ENCODE measurements at regions not wholly inside any gene's neighbourhood (a gene's known extent, or its start where the extent isn't known, plus 50 kb on each side); places are given as distances from the start of the nearest gene placed in this dataset.

DNA sequence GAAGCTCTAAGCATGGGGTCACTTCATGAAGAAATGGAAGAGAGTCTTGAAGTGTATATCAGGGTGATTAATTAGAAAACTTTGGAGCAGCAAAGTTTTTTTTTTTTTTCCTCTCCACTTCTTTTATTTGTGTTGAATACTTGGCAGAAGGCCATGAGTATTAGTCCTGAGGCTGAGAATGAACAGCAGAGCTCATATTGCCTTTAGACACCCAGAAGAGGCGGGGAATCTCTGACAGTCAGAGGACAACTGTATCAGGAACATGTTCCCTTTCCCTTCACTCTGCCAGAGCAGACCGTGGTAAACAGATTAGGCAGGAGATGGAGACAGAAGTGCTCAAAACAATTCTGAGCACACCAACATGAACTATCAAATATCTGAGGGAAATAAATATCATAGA, 300.9 kb downstream of the FAM47A start:
- H3K27me3 ChIP-seq, result no peaks in the 10 kb centered on the region
- Mint-ChIP-seq H3K4me1 (no peaks in the 10 kb centered on the region), H3K27ac (no peak overlapping the region), H3K36me3 (no peaks in the 10 kb centered on the region), H3K9me3 (peaks cover 2% of the 10 kb centered on the region), H3K4me3 (no peak overlapping the region), H3K27me3 (ENCODE audit: insufficient read depth, low read depth) (no peaks in the 10 kb centered on the region)
- no peak overlapping the region for H2AFZ ChIP-seq (replicated peaks)
- no peak overlapping the region for H3K9ac ChIP-seq
- no peak for DNase-seq (ENCODE audit: low spot score)
- no peak overlapping the region for H3K4me2 ChIP-seq
- TF ChIP-seq, protein P1, sequence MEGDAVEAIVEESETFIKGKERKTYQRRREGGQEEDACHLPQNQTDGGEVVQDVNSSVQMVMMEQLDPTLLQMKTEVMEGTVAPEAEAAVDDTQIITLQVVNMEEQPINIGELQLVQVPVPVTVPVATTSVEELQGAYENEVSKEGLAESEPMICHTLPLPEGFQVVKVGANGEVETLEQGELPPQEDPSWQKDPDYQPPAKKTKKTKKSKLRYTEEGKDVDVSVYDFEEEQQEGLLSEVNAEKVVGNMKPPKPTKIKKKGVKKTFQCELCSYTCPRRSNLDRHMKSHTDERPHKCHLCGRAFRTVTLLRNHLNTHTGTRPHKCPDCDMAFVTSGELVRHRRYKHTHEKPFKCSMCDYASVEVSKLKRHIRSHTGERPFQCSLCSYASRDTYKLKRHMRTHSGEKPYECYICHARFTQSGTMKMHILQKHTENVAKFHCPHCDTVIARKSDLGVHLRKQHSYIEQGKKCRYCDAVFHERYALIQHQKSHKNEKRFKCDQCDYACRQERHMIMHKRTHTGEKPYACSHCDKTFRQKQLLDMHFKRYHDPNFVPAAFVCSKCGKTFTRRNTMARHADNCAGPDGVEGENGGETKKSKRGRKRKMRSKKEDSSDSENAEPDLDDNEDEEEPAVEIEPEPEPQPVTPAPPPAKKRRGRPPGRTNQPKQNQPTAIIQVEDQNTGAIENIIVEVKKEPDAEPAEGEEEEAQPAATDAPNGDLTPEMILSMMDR (IDR thresholded peaks at IDR 0.05), result no peak
- TF ChIP-seq EZH2 (IDR thresholded peaks at IDR 0.05) (no peak), EZH2phosphoT487 (IDR thresholded peaks at IDR 0.05) (no peak)
- no peaks in the 10 kb centered on the region for H3K36me3 ChIP-seq
- no peaks in the 10 kb centered on the region for H3K79me2 ChIP-seq (ENCODE audit: low read depth)
- no peaks in the 10 kb centered on the region for H4K20me1 ChIP-seq (ENCODE audit: low read depth)
- no peak overlapping the region for H3K27ac ChIP-seq
- H3F3A ChIP-seq (ENCODE audit: low read depth), result no peaks in the 10 kb centered on the region
- no peaks in the 10 kb centered on the region for H3K4me1 ChIP-seq
- no peaks in the 10 kb centered on the region for H3K9me3 ChIP-seq (ENCODE audit: low read depth)
- H3K4me3 ChIP-seq, result no peak overlapping the region

DNA sequence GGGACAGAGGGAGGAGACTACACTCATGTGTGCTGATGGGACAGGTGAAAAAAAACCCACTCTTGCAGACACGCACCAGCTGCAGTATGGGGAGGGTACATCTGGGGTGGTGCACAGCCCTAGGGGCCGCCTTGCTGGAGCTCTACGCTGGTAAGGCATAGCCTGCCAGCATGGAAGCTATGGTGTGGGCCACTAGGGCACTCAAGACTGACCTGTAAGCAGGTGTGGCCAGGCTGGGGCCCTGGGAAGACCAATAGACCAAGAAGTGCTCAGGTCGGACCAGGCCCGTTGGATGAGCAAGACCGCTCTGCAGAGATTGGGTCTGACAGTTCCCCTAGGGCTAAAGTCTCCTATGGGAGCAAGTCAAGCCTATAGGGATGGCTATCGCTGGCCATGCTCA, 314.8 kb downstream of the FAM47A start:
- peaks cover 6% of the 10 kb centered on the region for H3K27me3 Mint-ChIP-seq (ENCODE audit: insufficient read depth, low read depth)
- no peaks in the 10 kb centered on the region for H4K20me1 ChIP-seq (ENCODE audit: low read depth)
- H3K4me1 Mint-ChIP-seq, result no peaks in the 10 kb centered on the region
- no peak overlapping the region for H3K27ac ChIP-seq
- H3K9ac ChIP-seq, result no peak overlapping the region
- no peaks in the 10 kb centered on the region for H3K9me3 ChIP-seq (ENCODE audit: low read depth)
- no peaks in the 10 kb centered on the region for H3K36me3 Mint-ChIP-seq
- no peak overlapping the region for H3K4me3 ChIP-seq
- peaks cover 6% of the 10 kb centered on the region for H3K9me3 Mint-ChIP-seq
- no peak overlapping the region for H3K27ac Mint-ChIP-seq
- H3K27me3 ChIP-seq, result no peaks in the 10 kb centered on the region
- H2AFZ ChIP-seq (replicated peaks), result no peak overlapping the region
- no peaks in the 10 kb centered on the region for H3F3A ChIP-seq (ENCODE audit: low read depth)
- H3K79me2 ChIP-seq (ENCODE audit: low read depth), result no peaks in the 10 kb centered on the region
- no peak overlapping the region for H3K4me3 Mint-ChIP-seq
- H3K4me1 ChIP-seq, result no peaks in the 10 kb centered on the region
- TF ChIP-seq EZH2 (IDR thresholded peaks at IDR 0.05) (no peak), EZH2phosphoT487 (IDR thresholded peaks at IDR 0.05) (no peak)
- TF ChIP-seq, protein P1 (IDR thresholded peaks at IDR 0.05), result no peak
- no peaks in the 10 kb centered on the region for H3K36me3 ChIP-seq
- H3K4me2 ChIP-seq, result no peak overlapping the region
- no peak for DNase-seq (ENCODE audit: low spot score)

GRCh38 chrX:33808636-33809035, 323.5 kb downstream of the FAM47A start:
- no peak overlapping the region for H2AFZ ChIP-seq (replicated peaks)
- H3K4me1 Mint-ChIP-seq, result no peaks in the 10 kb centered on the region
- H3K4me3 ChIP-seq, result no peak overlapping the region
- no peaks in the 10 kb centered on the region for H3K9me3 ChIP-seq (ENCODE audit: low read depth)
- no peak overlapping the region for H3K27ac Mint-ChIP-seq
- no peaks in the 10 kb centered on the region for H3K27me3 ChIP-seq
- TF ChIP-seq EZH2 (IDR thresholded peaks at IDR 0.05) (no peak), EZH2phosphoT487 (IDR thresholded peaks at IDR 0.05) (no peak)
- TF ChIP-seq, protein P1 (IDR thresholded peaks at IDR 0.05), result no peak
- H3F3A ChIP-seq (ENCODE audit: low read depth), result no peaks in the 10 kb centered on the region
- no peaks in the 10 kb centered on the region for H3K27me3 Mint-ChIP-seq (ENCODE audit: insufficient read depth, low read depth)
- H4K20me1 ChIP-seq (ENCODE audit: low read depth), result no peaks in the 10 kb centered on the region
- DNase-seq (ENCODE audit: low spot score), result no peak
- no peak overlapping the region for H3K27ac ChIP-seq
- H3K9ac ChIP-seq, result no peak overlapping the region
- H3K9me3 Mint-ChIP-seq, result peaks cover 2% of the 10 kb centered on the region
- H3K79me2 ChIP-seq (ENCODE audit: low read depth), result no peaks in the 10 kb centered on the region
- no peaks in the 10 kb centered on the region for H3K36me3 ChIP-seq
- no peaks in the 10 kb centered on the region for H3K36me3 Mint-ChIP-seq
- no peak overlapping the region for H3K4me3 Mint-ChIP-seq
- no peak overlapping the region for H3K4me2 ChIP-seq
- no peaks in the 10 kb centered on the region for H3K4me1 ChIP-seq

- Histone ChIP-seq H3K4me2 (no peak overlapping the region), H3K27ac (no peak overlapping the region), H3K79me2 (ENCODE audit: low read depth) (no peaks in the 10 kb centered on the region), H3K36me3 (no peaks in the 10 kb centered on the region), H4K20me1 (ENCODE audit: low read depth) (no peaks in the 10 kb centered on the region), H3K9ac (no peak overlapping the region), H3K4me3 (no peak overlapping the region), H3K4me1 (no peaks in the 10 kb centered on the region), H3F3A (ENCODE audit: low read depth) (no peaks in the 10 kb centered on the region), H2AFZ (replicated peaks) (no peak overlapping the region), H3K27me3 (no peaks in the 10 kb centered on the region), H3K9me3 (ENCODE audit: low read depth) (no peaks in the 10 kb centered on the region)
- no peak for DNase-seq (ENCODE audit: low spot score)
- Mint-ChIP-seq H3K9me3 (no peaks in the 10 kb centered on the region), H3K4me3 (no peak overlapping the region), H3K27ac (no peak overlapping the region), H3K36me3 (no peaks in the 10 kb centered on the region), H3K4me1 (no peaks in the 10 kb centered on the region), H3K27me3 (ENCODE audit: insufficient read depth, low read depth) (no peaks in the 10 kb centered on the region)
- TF ChIP-seq, protein P1 (IDR thresholded peaks at IDR 0.05), result no peak
- TF ChIP-seq EZH2phosphoT487 (IDR thresholded peaks at IDR 0.05) (no peak), EZH2 (IDR thresholded peaks at IDR 0.05) (no peak)
Measured at GRCh38 chrX:33784548-33784947, 347.6 kb downstream of the FAM47A start.

All from neural progenitor cell (in vitro differentiated cells).